PFSK-1 (cell line): ENCODE measurements at regions not wholly inside any gene's neighbourhood (a gene's known extent, or its start where the extent isn't known, plus 50 kb on each side); places are given as distances from the start of the nearest gene placed in this dataset.

Experiments
- POLR2AphosphoS5 ChIP-seq: IDR thresholded peaks from 2 replicates; pipeline ENCODE4 v1.6.1; 2012; ENCODE audit warnings: low read depth, mild to moderate bottlenecking, control low read depth, low read length, moderate library complexity
- SIN3A ChIP-seq: IDR thresholded peaks from 2 replicates; pipeline ENCODE4 v1.6.1; 2012; ENCODE audit warnings: mild to moderate bottlenecking, low read length, moderate library complexity, borderline replicate concordance; ENCODE audit not compliant: insufficient read depth
- TF ChIP-seq, protein P1 (sequence below), 2 experiments: IDR thresholded peaks; 2 replicates each; pipeline versions ENCODE4 v1.6.1 to v1.8.0; 2011 to 2012; ENCODE audit warnings: low read depth in 2 of 2, low read length in 2 of 2, control low read depth in 1 of 2, inconsistent platforms in 1 of 2, mild to moderate bottlenecking in 1 of 2, moderate library complexity in 1 of 2; ENCODE audit not compliant: insufficient read depth in 1 of 2

DNA sequence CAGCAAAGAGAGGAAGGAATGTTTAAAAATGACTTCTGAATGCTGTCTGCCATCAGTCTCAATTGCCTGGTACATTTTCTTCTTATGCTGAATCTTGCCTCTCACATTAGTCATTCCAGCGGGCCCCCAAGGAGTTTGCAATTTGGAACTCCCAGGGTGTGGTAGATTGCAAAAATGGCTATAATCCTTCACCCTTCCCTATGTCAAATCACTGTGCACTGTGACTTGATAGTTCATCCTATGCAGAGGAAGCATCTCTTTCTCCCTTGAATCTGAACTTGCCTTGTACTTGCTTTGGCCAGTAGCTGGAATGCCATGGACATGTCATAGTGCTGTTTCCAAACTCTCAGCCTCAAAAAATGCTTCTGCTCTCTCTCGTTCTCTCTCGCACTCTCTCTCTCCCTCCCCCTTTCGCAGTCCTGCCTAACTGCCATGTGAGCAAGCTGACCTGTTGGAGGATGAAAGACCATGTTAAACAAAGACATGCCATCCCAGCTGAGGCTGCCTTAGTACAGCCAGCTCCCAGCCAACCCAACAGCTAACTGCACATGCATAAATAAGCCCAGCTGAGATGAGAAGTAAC lies 284.0 kb upstream of the TLE4 start:
- TF ChIP-seq POLR2AphosphoS5: no peak
- TF ChIP-seq, protein P1, sequence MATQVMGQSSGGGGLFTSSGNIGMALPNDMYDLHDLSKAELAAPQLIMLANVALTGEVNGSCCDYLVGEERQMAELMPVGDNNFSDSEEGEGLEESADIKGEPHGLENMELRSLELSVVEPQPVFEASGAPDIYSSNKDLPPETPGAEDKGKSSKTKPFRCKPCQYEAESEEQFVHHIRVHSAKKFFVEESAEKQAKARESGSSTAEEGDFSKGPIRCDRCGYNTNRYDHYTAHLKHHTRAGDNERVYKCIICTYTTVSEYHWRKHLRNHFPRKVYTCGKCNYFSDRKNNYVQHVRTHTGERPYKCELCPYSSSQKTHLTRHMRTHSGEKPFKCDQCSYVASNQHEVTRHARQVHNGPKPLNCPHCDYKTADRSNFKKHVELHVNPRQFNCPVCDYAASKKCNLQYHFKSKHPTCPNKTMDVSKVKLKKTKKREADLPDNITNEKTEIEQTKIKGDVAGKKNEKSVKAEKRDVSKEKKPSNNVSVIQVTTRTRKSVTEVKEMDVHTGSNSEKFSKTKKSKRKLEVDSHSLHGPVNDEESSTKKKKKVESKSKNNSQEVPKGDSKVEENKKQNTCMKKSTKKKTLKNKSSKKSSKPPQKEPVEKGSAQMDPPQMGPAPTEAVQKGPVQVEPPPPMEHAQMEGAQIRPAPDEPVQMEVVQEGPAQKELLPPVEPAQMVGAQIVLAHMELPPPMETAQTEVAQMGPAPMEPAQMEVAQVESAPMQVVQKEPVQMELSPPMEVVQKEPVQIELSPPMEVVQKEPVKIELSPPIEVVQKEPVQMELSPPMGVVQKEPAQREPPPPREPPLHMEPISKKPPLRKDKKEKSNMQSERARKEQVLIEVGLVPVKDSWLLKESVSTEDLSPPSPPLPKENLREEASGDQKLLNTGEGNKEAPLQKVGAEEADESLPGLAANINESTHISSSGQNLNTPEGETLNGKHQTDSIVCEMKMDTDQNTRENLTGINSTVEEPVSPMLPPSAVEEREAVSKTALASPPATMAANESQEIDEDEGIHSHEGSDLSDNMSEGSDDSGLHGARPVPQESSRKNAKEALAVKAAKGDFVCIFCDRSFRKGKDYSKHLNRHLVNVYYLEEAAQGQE (IDR thresholded peaks at IDR 0.05; ENCODE audit: insufficient read depth in 1 of 2, low read depth in 2 of 2, low read length in 2 of 2): no peak
- no peak for TF ChIP-seq SIN3A
